HFFc6 (cell line): ENCODE measurements at regions not wholly inside any gene's neighbourhood (a gene's known extent, or its start where the extent isn't known, plus 50 kb on each side); places are given as distances from the start of the nearest gene placed in this dataset.

ENCODE experiments used
- DNase-seq: peaks from one replicate; pipeline ENCODE4 v3.0.0-alpha.2; 2018
- H3K27ac Mint-ChIP-seq: 2 replicates; pipeline ENCODE4 v1.8.0; 2020; ENCODE audit warnings: mild to moderate bottlenecking, mixed read lengths
- H3K27me3 Mint-ChIP-seq: 2 replicates; pipeline ENCODE4 v1.8.0; 2021; ENCODE audit warnings: mild to moderate bottlenecking, moderate library complexity, mixed read lengths; ENCODE audit not compliant: insufficient read depth
- H3K36me3 Mint-ChIP-seq: 2 replicates; pipeline ENCODE4 v1.8.0; 2021; ENCODE audit warnings: low read depth, mixed read lengths
- H3K4me1 Mint-ChIP-seq: 2 replicates; pipeline ENCODE4 v1.8.0; 2020; ENCODE audit warnings: low read depth, mixed read lengths
- H3K4me3 Mint-ChIP-seq: 2 replicates; pipeline ENCODE4 v1.8.0; 2020; ENCODE audit warnings: mild to moderate bottlenecking, moderate library complexity, mixed read lengths
- H3K9me3 Mint-ChIP-seq: 2 replicates; pipeline ENCODE4 v1.8.0; 2020; ENCODE audit warnings: mild to moderate bottlenecking, mixed read lengths
- CTCF ChIP-seq: fragments of 200-600 bp; sonication (generic); IDR thresholded peaks from 2 replicates; pipeline ENCODE4 v1.5.0; 2021; ENCODE audit warnings: antibody characterized with exemption, mild to moderate bottlenecking

DNA sequence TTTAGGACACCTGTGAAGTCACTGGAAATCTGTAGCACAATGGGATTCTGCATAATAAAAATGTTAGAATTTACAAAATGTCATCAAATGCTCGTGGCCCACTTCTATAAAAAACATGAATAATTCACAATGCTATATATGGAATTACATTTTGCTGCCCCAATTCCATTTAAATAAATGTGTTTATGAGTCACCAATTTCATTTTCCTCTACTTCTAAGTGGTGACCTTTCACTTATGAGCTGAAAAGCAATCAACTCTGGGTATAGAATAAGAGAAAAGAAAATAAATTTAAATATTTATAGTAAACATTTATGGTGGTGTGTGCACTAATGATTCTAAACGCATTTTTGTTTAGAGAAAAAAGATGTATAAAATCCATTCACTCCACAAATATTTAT lies 516.7 kb upstream of the MIR17HG start:
- Mint-ChIP-seq H3K4me1 (peaks cover 6% of the 10 kb centered on the region; the same call in 1 of the 2 replicates), H3K27ac (no peak overlapping the region), H3K9me3 (no peaks in the 10 kb centered on the region), H3K27me3 (peaks cover 5% of the 10 kb centered on the region; the same call in 1 of the 2 replicates), H3K4me3 (no peak overlapping the region), H3K36me3 (no peaks in the 10 kb centered on the region)
- TF ChIP-seq CTCF = no peak
- DNase-seq = no peak

- H3K9me3 Mint-ChIP-seq = no peaks in the 10 kb centered on the region
- no peak overlapping the region for H3K4me3 Mint-ChIP-seq
- no peak for TF ChIP-seq CTCF
- no peaks in the 10 kb centered on the region for H3K36me3 Mint-ChIP-seq
- H3K27ac Mint-ChIP-seq = no peak overlapping the region
- H3K4me1 Mint-ChIP-seq = peaks cover 6% of the 10 kb centered on the region; the same call in 1 of the 2 replicates
- no peak for DNase-seq
- H3K27me3 Mint-ChIP-seq = no peaks in the 10 kb centered on the region
These were observed 513.5 kb upstream of the MIR17HG start for GRCh38 chr13:90833951-90834350.

GRCh38 chr13:90834700-90835099 lies 512.8 kb upstream of the MIR17HG start:
- no peaks in the 10 kb centered on the region for H3K9me3 Mint-ChIP-seq
- no peak overlapping the region for H3K27ac Mint-ChIP-seq
- no peak overlapping the region for H3K4me3 Mint-ChIP-seq

DNA sequence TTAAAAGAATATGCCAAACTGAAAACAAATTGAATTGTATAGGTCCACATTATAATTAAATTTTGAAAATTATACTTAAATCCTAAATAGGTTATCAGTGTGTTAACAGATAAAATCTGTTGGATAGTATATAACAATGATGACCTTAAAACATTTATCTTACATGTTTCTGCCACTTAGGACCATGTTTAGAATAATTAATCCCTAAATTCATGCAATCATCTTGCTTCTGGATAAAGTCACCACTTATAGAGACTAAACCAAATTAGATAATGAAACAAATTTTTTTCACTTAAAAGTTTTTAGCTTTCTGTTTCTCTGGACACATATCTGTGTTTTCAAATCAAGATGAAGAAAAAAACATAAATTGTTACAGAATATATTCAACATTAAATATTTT lies 511.7 kb upstream of the MIR17HG start:
- peaks cover 5% of the 10 kb centered on the region; the same call in 1 of the 2 replicates for H3K27me3 Mint-ChIP-seq

More at GRCh38 chr13:90834700-90835099, 512.8 kb upstream of the MIR17HG start:
- Mint-ChIP-seq H3K4me1 (peaks cover 6% of the 10 kb centered on the region; the same call in 1 of the 2 replicates), H3K27me3 (peaks cover 2% of the 10 kb centered on the region; the same call in 1 of the 2 replicates), H3K36me3 (no peaks in the 10 kb centered on the region)
- TF ChIP-seq CTCF = no peak
- no peak for DNase-seq

GRCh38 chr13:90838317-90838960 lies 509.0 kb upstream of the MIR17HG start:
- no peak overlapping the region for H3K4me3 Mint-ChIP-seq
- peaks cover 6% of the 10 kb centered on the region; the same call in 1 of the 2 replicates for H3K27me3 Mint-ChIP-seq
- peaks cover 7% of the 10 kb centered on the region; the same call in 1 of the 2 replicates for H3K4me1 Mint-ChIP-seq
- no peaks in the 10 kb centered on the region for H3K36me3 Mint-ChIP-seq
- no peak for TF ChIP-seq CTCF
- no peaks in the 10 kb centered on the region for H3K9me3 Mint-ChIP-seq
- no peak overlapping the region for H3K27ac Mint-ChIP-seq
- DNase-seq = no peak

More for the DNA sequence above, 511.7 kb upstream of the MIR17HG start:
- no peak for TF ChIP-seq CTCF
- no peak overlapping the region for H3K4me3 Mint-ChIP-seq
- H3K4me1 Mint-ChIP-seq = peaks cover under 1% of the 10 kb centered on the region; the same call in 1 of the 2 replicates
- DNase-seq = no peak
- no peaks in the 10 kb centered on the region for H3K9me3 Mint-ChIP-seq
- H3K36me3 Mint-ChIP-seq = no peaks in the 10 kb centered on the region
- H3K27ac Mint-ChIP-seq = no peak overlapping the region
